HCT116 (cell line): ENCODE measurements at regions not wholly inside any gene's neighbourhood (a gene's known extent, or its start where the extent isn't known, plus 50 kb on each side); places are given as distances from the start of the nearest gene placed in this dataset.

Experiments used
- ATAC-seq: fragments of 200-7000 bp; cut with Tn5 transposase; 2 replicates; pipeline ENCODE4 v1.9.1; 2020; ENCODE audit warnings: mild to moderate bottlenecking, moderate library complexity
- BruUV-seq: library from RNA; stranded (reverse); fragments of 400-500 nt; replicated peaks from 2 replicates; lab custom pipeline; 2021; lab: Mats Ljungman, UMichigan
- CTCF ChIA-PET: fragments of 300-600 bp; sonication (Branson Sonifier 250); formaldehyde crosslinking; loops from one replicate; lab custom pipeline; 2021; ENCODE audit warnings: antibody characterized with exemption; lab: Charles Lee
- POLR2A ChIA-PET: fragments of 300-600, 350-600 bp; sonication (Branson Sonifier 250); formaldehyde crosslinking; loops from one replicate; lab custom pipeline; 2021; ENCODE audit warnings: antibody characterized with exemption; lab: Charles Lee
- RAD21 ChIA-PET, 2 experiments: fragments of 300-600 bp; sonication (Branson Sonifier 250); formaldehyde crosslinking; loops; one replicate each; lab custom pipeline; 2023; ENCODE audit warnings: low total read pairs in 2 of 2; ENCODE audit not compliant: uncharacterized antibody in 2 of 2, unreplicated experiment in 2 of 2, low non-redundant PET in 1 of 2; lab: Charles Lee
- DNase-seq: peaks from one replicate; pipeline ENCODE4 v3.0.0-alpha.2; 2010; ENCODE audit warnings: low read depth, low spot score
- H2AFZ ChIP-seq: fragments of 200-600 bp; shearing (Covaris generic), sonication (generic); 2 replicates; pipeline ENCODE4 v1.6.1; 2017; ENCODE audit warnings: low read depth, mixed run types, mixed read lengths, antibody characterized with exemption, low read length; ENCODE audit not compliant: poor library complexity, severe bottlenecking
- H3K27ac ChIP-seq: 2 replicates; pipeline ENCODE4 v1.5.1; 2012; ENCODE audit warnings: low read depth, low read length
- H3K27me3 ChIP-seq: fragments of 200-600 bp; sonication (generic); 2 replicates; pipeline ENCODE4 v1.6.1; 2016; ENCODE audit warnings: mixed run types, low read length, mixed read lengths; ENCODE audit not compliant: insufficient read depth
- H3K36me3 ChIP-seq, 2 experiments: fragments of 200-500 bp in 1 of 2; fragments of 200-600 bp in 1 of 2; sonication (Bioruptor generic) in 1 of 2; sonication (generic) in 1 of 2; 2 replicates each; pipeline versions ENCODE4 v1.5.1 to v1.6.1; 2014 to 2016; ENCODE audit warnings: low read length in 2 of 2, inconsistent platforms in 1 of 2, mixed read lengths in 1 of 2, mixed run types in 1 of 2; ENCODE audit not compliant: insufficient read depth in 2 of 2, control insufficient read depth in 1 of 2
- H3K4me1 ChIP-seq, 2 experiments: fragments of 200-600 bp in 1 of 2; sonication (generic) in 1 of 2; 2 replicates each; pipeline versions ENCODE4 v1.5.1 to v1.6.1; 2012 to 2017; ENCODE audit warnings: low read length in 2 of 2, inconsistent platforms in 1 of 2, mild to moderate bottlenecking in 1 of 2, mixed read lengths in 1 of 2, mixed run types in 1 of 2, moderate library complexity in 1 of 2; ENCODE audit not compliant: insufficient read depth in 2 of 2, control insufficient read depth in 1 of 2
- H3K4me2 ChIP-seq: fragments of 200-600 bp; sonication (generic); 2 replicates; pipeline ENCODE4 v1.6.1; 2017; ENCODE audit warnings: mixed run types, low read length, mixed read lengths
- H3K4me3 ChIP-seq, 2 experiments: fragments of 200-600 bp in 1 of 2; sonication (generic) in 1 of 2; replicated peaks in 1 of 2; 2 replicates each; pipeline ENCODE4 v1.5.1; 2011 to 2016; ENCODE audit warnings: low read length in 2 of 2, control low read depth in 1 of 2, low read depth in 1 of 2, mild to moderate bottlenecking in 1 of 2, mixed read lengths in 1 of 2, mixed run types in 1 of 2
- H3K79me2 ChIP-seq: fragments of 200-600 bp; sonication (generic); 2 replicates; pipeline ENCODE4 v1.6.1; 2017; ENCODE audit warnings: mild to moderate bottlenecking, mixed run types, low read length, moderate library complexity, mixed read lengths; ENCODE audit not compliant: insufficient read depth
- H3K9ac ChIP-seq: fragments of 200-600 bp; sonication (generic); 2 replicates; pipeline ENCODE4 v1.6.1; 2016; ENCODE audit warnings: low read length, mixed read lengths
- H3K9me2 ChIP-seq: fragments of 200-600 bp; sonication (generic), shearing (Covaris generic); 2 replicates; pipeline ENCODE4 v1.6.1; 2017; ENCODE audit warnings: mixed run types, mild to moderate bottlenecking, moderate library complexity; ENCODE audit not compliant: insufficient read depth
- H3K9me3 ChIP-seq, 2 experiments: fragments of 200-500 bp in 1 of 2; fragments of 200-600 bp in 1 of 2; sonication (Bioruptor generic) in 1 of 2; sonication (generic) in 1 of 2; 2 replicates each; pipeline ENCODE4 v1.6.1; 2014 to 2017; ENCODE audit warnings: low read length in 2 of 2, mixed read lengths in 2 of 2, inconsistent platforms in 1 of 2, low read depth in 1 of 2, mild to moderate bottlenecking in 1 of 2, mixed run types in 1 of 2, moderate library complexity in 1 of 2; ENCODE audit not compliant: control insufficient read depth in 1 of 2, insufficient read depth in 1 of 2
- H4K20me1 ChIP-seq: fragments of 200-600 bp; sonication (generic), shearing (Covaris generic); 2 replicates; pipeline ENCODE4 v1.6.1; 2017; ENCODE audit warnings: mixed run types, mild to moderate bottlenecking, moderate library complexity; ENCODE audit not compliant: insufficient read depth
- ATF3 ChIP-seq: IDR thresholded peaks from 2 replicates; pipeline ENCODE4 v1.6.1; 2012
- EGR1 ChIP-seq: IDR thresholded peaks from 2 replicates; pipeline ENCODE4 v1.6.1; 2012; ENCODE audit warnings: low read depth
- EZH2 ChIP-seq: fragments of 200-600 bp; sonication (generic); IDR thresholded peaks from 2 replicates; pipeline ENCODE4 v1.6.1; 2017; ENCODE audit warnings: antibody characterized with exemption, mixed run types
- FOSL1 ChIP-seq: IDR thresholded peaks from 2 replicates; pipeline ENCODE4 v1.6.1; 2012; ENCODE audit warnings: low read depth
- JUND ChIP-seq: IDR thresholded peaks from 2 replicates; pipeline ENCODE4 v1.6.1; 2012
- MAX ChIP-seq: IDR thresholded peaks from 2 replicates; pipeline ENCODE4 v1.6.1; 2012
- POLR2AphosphoS5 ChIP-seq: IDR thresholded peaks from 2 replicates; pipeline ENCODE4 v1.6.1; 2011; ENCODE audit warnings: mild to moderate bottlenecking, low read depth, low read length, moderate library complexity
- RAD21 ChIP-seq: IDR thresholded peaks from 2 replicates; pipeline ENCODE4 v1.6.1; 2012; ENCODE audit warnings: low read depth, mild to moderate bottlenecking
- REST ChIP-seq: IDR thresholded peaks from 2 replicates; pipeline ENCODE4 v1.6.1; 2012; ENCODE audit warnings: low read depth
- SP1 ChIP-seq: IDR thresholded peaks from 2 replicates; pipeline ENCODE4 v1.6.1; 2012; ENCODE audit warnings: low read depth
- SRF ChIP-seq: IDR thresholded peaks from 2 replicates; pipeline ENCODE4 v1.6.1; 2012; ENCODE audit warnings: low read depth
- TCF7L2 ChIP-seq: IDR thresholded peaks from 2 replicates; pipeline ENCODE4 v1.7.0; 2011; ENCODE audit warnings: borderline replicate concordance, inconsistent platforms; ENCODE audit not compliant: insufficient read depth, insufficient read length; ENCODE audit errors: extremely low read depth
- ZFX ChIP-seq: fragments of 450-650 bp; IDR thresholded peaks from 2 replicates; pipeline ENCODE4 v1.6.1; 2017
- intact Hi-C: fragments of 100-400 bp; cut with micrococcal nuclease; formaldehyde crosslinking; loops from 2 replicates; pipeline ENCODE4 v1.10.0; 2022
- TF ChIP-seq, protein P1 (sequence below): IDR thresholded peaks from 2 replicates; pipeline ENCODE4 v1.6.1; 2011; ENCODE audit warnings: mild to moderate bottlenecking, low read length, moderate library complexity; ENCODE audit not compliant: insufficient replicate concordance; ENCODE audit errors: extremely low read depth
- TF ChIP-seq, protein P2 (sequence below), 3 experiments: fragments of 200-600 bp in 1 of 3; sonication (generic) in 1 of 3; IDR thresholded peaks in 2 of 3; conservative IDR thresholded peaks in 1 of 3; 2 replicates each; pipeline ENCODE4 v1.5.1; 2012 to 2017; ENCODE audit warnings: low read depth in 2 of 3, low read length in 2 of 3, antibody characterized with exemption in 1 of 3, borderline replicate concordance in 1 of 3, control low read depth in 1 of 3, mild to moderate bottlenecking in 1 of 3, mixed read lengths in 1 of 3, mixed run types in 1 of 3, moderate library complexity in 1 of 3; ENCODE audit not compliant: insufficient read depth in 1 of 3

DNA sequence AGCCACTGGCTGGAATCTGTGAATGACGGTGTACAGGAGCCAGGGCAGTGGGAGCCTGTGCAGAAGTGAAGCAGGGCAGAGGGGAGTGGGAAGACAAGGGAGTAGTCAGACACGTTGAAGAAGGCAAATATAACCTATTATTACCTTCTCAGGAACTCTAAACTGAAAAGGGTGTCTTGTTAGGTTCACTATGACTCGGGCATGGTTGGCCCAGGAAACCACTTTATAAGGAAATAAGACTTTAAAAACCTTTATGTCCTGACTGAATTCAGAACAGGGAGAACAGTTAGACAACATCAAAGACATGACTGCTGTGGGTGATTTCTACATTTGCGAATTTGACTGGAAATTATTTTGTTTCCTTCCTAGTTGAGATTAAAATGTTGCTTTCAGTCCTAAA, 107.5 kb downstream of the ACER2 start:
- DNase-seq, result no peak
- peaks cover 0 to 10% of the 10 kb centered on the region in 2 experiments; a peak in 2 of 4 replicates for H3K4me1 ChIP-seq
- H3K79me2 ChIP-seq, result no peaks in the 10 kb centered on the region
- H3K9me2 ChIP-seq, result peaks cover 3% of the 10 kb centered on the region; the same call in 1 of the 2 replicates
- no peak overlapping the region for H3K27ac ChIP-seq
- TF ChIP-seq MAX, result no peak
- no peak for TF ChIP-seq FOSL1
- TF ChIP-seq ZFX, result no peak
- no peak for TF ChIP-seq EGR1
- no peak for TF ChIP-seq RAD21
- no peak for TF ChIP-seq JUND
- TF ChIP-seq REST, result no peak
- TF ChIP-seq, protein P1, sequence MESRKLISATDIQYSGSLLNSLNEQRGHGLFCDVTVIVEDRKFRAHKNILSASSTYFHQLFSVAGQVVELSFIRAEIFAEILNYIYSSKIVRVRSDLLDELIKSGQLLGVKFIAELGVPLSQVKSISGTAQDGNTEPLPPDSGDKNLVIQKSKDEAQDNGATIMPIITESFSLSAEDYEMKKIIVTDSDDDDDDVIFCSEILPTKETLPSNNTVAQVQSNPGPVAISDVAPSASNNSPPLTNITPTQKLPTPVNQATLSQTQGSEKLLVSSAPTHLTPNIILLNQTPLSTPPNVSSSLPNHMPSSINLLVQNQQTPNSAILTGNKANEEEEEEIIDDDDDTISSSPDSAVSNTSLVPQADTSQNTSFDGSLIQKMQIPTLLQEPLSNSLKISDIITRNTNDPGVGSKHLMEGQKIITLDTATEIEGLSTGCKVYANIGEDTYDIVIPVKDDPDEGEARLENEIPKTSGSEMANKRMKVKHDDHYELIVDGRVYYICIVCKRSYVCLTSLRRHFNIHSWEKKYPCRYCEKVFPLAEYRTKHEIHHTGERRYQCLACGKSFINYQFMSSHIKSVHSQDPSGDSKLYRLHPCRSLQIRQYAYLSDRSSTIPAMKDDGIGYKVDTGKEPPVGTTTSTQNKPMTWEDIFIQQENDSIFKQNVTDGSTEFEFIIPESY, result no peak
- no peak for TF ChIP-seq POLR2AphosphoS5
- TF ChIP-seq SP1, result no peak
- no peak for TF ChIP-seq SRF
- no peak for TF ChIP-seq TCF7L2
- no peak for TF ChIP-seq ATF3
- TF ChIP-seq, protein P2, sequence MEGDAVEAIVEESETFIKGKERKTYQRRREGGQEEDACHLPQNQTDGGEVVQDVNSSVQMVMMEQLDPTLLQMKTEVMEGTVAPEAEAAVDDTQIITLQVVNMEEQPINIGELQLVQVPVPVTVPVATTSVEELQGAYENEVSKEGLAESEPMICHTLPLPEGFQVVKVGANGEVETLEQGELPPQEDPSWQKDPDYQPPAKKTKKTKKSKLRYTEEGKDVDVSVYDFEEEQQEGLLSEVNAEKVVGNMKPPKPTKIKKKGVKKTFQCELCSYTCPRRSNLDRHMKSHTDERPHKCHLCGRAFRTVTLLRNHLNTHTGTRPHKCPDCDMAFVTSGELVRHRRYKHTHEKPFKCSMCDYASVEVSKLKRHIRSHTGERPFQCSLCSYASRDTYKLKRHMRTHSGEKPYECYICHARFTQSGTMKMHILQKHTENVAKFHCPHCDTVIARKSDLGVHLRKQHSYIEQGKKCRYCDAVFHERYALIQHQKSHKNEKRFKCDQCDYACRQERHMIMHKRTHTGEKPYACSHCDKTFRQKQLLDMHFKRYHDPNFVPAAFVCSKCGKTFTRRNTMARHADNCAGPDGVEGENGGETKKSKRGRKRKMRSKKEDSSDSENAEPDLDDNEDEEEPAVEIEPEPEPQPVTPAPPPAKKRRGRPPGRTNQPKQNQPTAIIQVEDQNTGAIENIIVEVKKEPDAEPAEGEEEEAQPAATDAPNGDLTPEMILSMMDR (IDR thresholded peaks at IDR 0.05 in 2 of 3, conservative IDR thresholded peaks at IDR 0.05 in 1 of 3; ENCODE audit: borderline replicate concordance in 1 of 3, insufficient read depth in 1 of 3, low read depth in 2 of 3, low read length in 2 of 3), result no peak
- TF ChIP-seq EZH2, result no peak
- TF ChIP-seq, all 23 proteins: peak for 0
- CTCF ChIA-PET, result interaction anchor here (3.4 kb wide), 1 partner anchor 406 kb away, joined by 13 read pairs; no protein-coding TSS in a partner anchor
- Histone ChIP-seq H2AFZ (no peak overlapping the region), H3K4me3 (no peak overlapping the region), H4K20me1 (no peaks in the 10 kb centered on the region), H3K4me2 (no peak overlapping the region), H3K36me3 (no peaks in the 10 kb centered on the region), H3K9ac (no peak overlapping the region), H3K9me3 (no peaks in the 10 kb centered on the region), H3K27me3 (peaks cover 7% of the 10 kb centered on the region)
- no peak for ATAC-seq
- POLR2A ChIA-PET, result no interaction called here
- RAD21 ChIA-PET, result no interaction called here
- intact Hi-C loops, result loop anchor here (5.0 kb wide), 1 partner anchor 401 kb away; no protein-coding TSS in a partner anchor
- BruUV-seq, result no TSS peak
